Midbrain (tissue), 1 donor: ENCODE measurements at regions not wholly inside any gene's neighbourhood (a gene's known extent, or its start where the extent isn't known, plus 50 kb on each side); places are given as distances from the start of the nearest gene placed in this dataset.
"Not testable (repeated sequence)": the region's sequence is repeated elsewhere in the genome, so short reads cannot be mapped to it uniquely, and the experiment has no call there.

Experiments
- DNase-seq: peaks from one replicate; lab custom pipeline; 2025; lab: John Stamatoyannopoulos, UW

- DNase-seq = no peak
Measured at GRCh38 chr6:8830794-8831193, 395.4 kb upstream of the SLC35B3 start.

GRCh38 chr6:8829796-8830195 lies 394.5 kb upstream of the SLC35B3 start:
- DNase-seq = no peak

- DNase-seq = no peak
Measured at GRCh38 chr6:8829296-8829695, 394.0 kb upstream of the SLC35B3 start.

GRCh38 chr6:8828376-8828775 lies 393.0 kb upstream of the SLC35B3 start:
- no peak for DNase-seq

GRCh38 chr6:8825726-8826125 lies 390.4 kb upstream of the SLC35B3 start:
- DNase-seq = no peak

- no peak for DNase-seq
Measured at GRCh38 chr6:8821981-8822381, 386.6 kb upstream of the SLC35B3 start.

GRCh38 chr6:8820313-8820712 lies 385.0 kb upstream of the SLC35B3 start:
- DNase-seq = no peak

- no peak for DNase-seq
Measured at GRCh38 chr6:8819446-8819845, 384.1 kb upstream of the SLC35B3 start.

GRCh38 chr6:8814440-8815000 lies 379.2 kb upstream of the SLC35B3 start:
- no peak for DNase-seq

- DNase-seq = no peak
Measured at GRCh38 chr6:8810325-8810724, 375.0 kb upstream of the SLC35B3 start.

- DNase-seq = no peak
Measured at GRCh38 chr6:8809662-8810061, 374.3 kb upstream of the SLC35B3 start.

GRCh38 chr6:8803181-8803760 lies 367.9 kb upstream of the SLC35B3 start:
- no peak for DNase-seq

- DNase-seq = not testable (repeated sequence)
Measured at GRCh38 chr6:8802397-8802796, 367.1 kb upstream of the SLC35B3 start.

GRCh38 chr6:8794420-8794819 lies 359.1 kb upstream of the SLC35B3 start:
- DNase-seq = no peak

- DNase-seq = no peak
Measured at GRCh38 chr6:8789878-8790277, 354.5 kb upstream of the SLC35B3 start.

- DNase-seq = no peak
Measured at GRCh38 chr6:8785223-8785622, 349.9 kb upstream of the SLC35B3 start.

- no peak for DNase-seq
Measured at GRCh38 chr6:8783191-8783590, 347.8 kb upstream of the SLC35B3 start.

- DNase-seq = no peak
Measured at GRCh38 chr6:8780653-8781052, 345.3 kb upstream of the SLC35B3 start.

- no peak for DNase-seq
Measured at GRCh38 chr6:8764733-8765132, 329.4 kb upstream of the SLC35B3 start.

- no peak for DNase-seq
Measured at GRCh38 chr6:8760951-8761350, 325.6 kb upstream of the SLC35B3 start.

- DNase-seq = no peak
Measured at GRCh38 chr6:8758412-8758811, 323.1 kb upstream of the SLC35B3 start.

- DNase-seq = no peak
Measured at GRCh38 chr6:8750627-8751026, 315.3 kb upstream of the SLC35B3 start.

GRCh38 chr6:8749465-8749864 lies 314.1 kb upstream of the SLC35B3 start:
- no peak for DNase-seq

- no peak for DNase-seq
Measured at GRCh38 chr6:8743170-8743745, 307.9 kb upstream of the SLC35B3 start.
